Stomach (tissue), 8 donors: ENCODE measurements at regions not wholly inside any gene's neighbourhood (a gene's known extent, or its start where the extent isn't known, plus 50 kb on each side); places are given as distances from the start of the nearest gene placed in this dataset.

Source experiments
- DNase-seq, 2 donors: peaks; one replicate each; pipeline versions ENCODE4 v3.0.0 to v3.0.0-alpha.2; 2013 to 2019
- H3K27ac ChIP-seq, 5 donors: fragments of 200-600 bp in 4 of 5; sonication (generic) in 4 of 5; one replicate each; pipeline ENCODE4 v1.5.1; 2013 to 2019; ENCODE audit warnings: mild to moderate bottlenecking in 1 of 5, moderate library complexity in 1 of 5
- H3K27me3 ChIP-seq, 3 donors: fragments of 200-600 bp; sonication (generic); one replicate each; pipeline ENCODE4 v1.5.1; 2017 to 2019; ENCODE audit warnings: mixed run types in 1 of 3
- H3K36me3 ChIP-seq, 4 donors: fragments of 200-600 bp; sonication (generic); 1 replicate in 3 of 4; 2 replicates in 1 of 4; pipeline ENCODE4 v1.5.1; 2016 to 2019
- H3K4me1 ChIP-seq, 4 donors: fragments of 200-600 bp; sonication (generic); one replicate each; pipeline ENCODE4 v1.5.1; 2016 to 2019
- H3K4me3 ChIP-seq, 4 donors: fragments of 200-600 bp; sonication (generic) in 3 of 4; one replicate each; pipeline ENCODE4 v1.5.1; 2016 to 2019; ENCODE audit warnings: mild to moderate bottlenecking in 1 of 4
- H3K9me3 ChIP-seq, 4 donors: fragments of 200-600 bp; sonication (generic); one replicate each; pipeline ENCODE4 v1.5.1; 2016 to 2019
- EP300 ChIP-seq: sonication (generic); formaldehyde crosslinking; IDR thresholded peaks from one replicate; pipeline ENCODE4 v1.6.1; 2017; ENCODE audit warnings: antibody characterized with exemption
- POLR2A ChIP-seq, 4 donors: fragments of 450-650 bp; IDR thresholded peaks; one replicate each; pipeline ENCODE4 v1.6.1; 2016; ENCODE audit warnings: antibody characterized with exemption in 4 of 4, control low read depth in 2 of 4, mild to moderate bottlenecking in 1 of 4, moderate library complexity in 1 of 4
- POLR2AphosphoS5 ChIP-seq, 3 donors: sonication (generic); formaldehyde crosslinking; IDR thresholded peaks; one replicate each; pipeline ENCODE4 v1.6.1; 2016; ENCODE audit warnings: antibody characterized with exemption in 3 of 3
- WGBS, 5 donors: extraction: QIAGEN DNeasy Blood & Tissue Kit in 3 of 5; methylation state at CpG; one replicate each; pipeline versions ENCODE4 v1.1.5 to v1.1.7; 2013 to 2018; 5-methylcytosine and 5-hydroxymethylcytosine counted together
- intact Hi-C: fragments of 100-400 bp; cut with DNase I; formaldehyde crosslinking; loops from one replicate; pipeline ENCODE4 v1.15.1; 2023; ENCODE audit warnings: low total_unique reads
- TF ChIP-seq, protein P1 (sequence below), 7 experiments: fragments of 450-650 bp in 4 of 7; fragments of 200-600 bp in 3 of 7; sonication (generic) in 3 of 7; IDR thresholded peaks; one replicate each; pipeline ENCODE4 v1.5.1; 2016 to 2019; ENCODE audit warnings: antibody characterized with exemption in 7 of 7, control low read depth in 2 of 7, mild to moderate bottlenecking in 1 of 7
- donor health status: healthy with polysubstance abuse.
- donor health status: Bipolar disorder and iron deficiency.
- donor health status: healthy.

DNA sequence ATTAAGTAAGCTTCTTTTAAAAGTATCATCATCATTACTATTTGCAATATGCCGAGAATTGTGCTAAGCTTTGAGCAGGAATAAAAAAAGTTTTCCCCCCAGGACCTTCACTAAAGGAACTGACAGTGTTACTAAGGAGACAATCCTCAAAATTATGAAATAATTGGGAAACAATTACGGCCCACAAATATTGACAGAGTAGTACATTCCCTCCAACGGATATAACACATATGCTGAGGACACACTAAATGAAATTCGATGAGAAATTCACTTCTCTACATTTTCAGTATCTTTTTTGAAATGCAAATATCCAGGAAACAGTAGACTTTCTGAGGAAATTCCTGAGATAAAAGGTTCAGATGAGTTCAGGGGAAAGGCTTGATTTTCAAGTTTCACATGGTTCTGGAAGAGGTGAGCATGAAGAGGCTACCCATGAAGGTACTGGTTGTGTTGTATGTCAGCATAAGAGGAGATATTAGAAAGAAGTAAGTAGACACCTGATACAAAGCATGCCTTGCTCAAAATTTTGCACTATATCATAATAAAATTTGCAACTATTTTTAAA, 171.2 kb upstream of the NR5A2 start:
- Histone ChIP-seq H3K9me3 (no peaks in the 10 kb centered on the region), H3K36me3 (no peaks in the 10 kb centered on the region), H3K4me1 (no peaks in the 10 kb centered on the region), H3K27ac (no peak overlapping the region), H3K4me3 (no peak overlapping the region), H3K27me3 (no peaks in the 10 kb centered on the region)
- intact Hi-C loops, result no loop called here
- TF ChIP-seq POLR2A (IDR thresholded peaks at IDR 0.05) (no peak), POLR2AphosphoS5 (IDR thresholded peaks at IDR 0.05) (no peak), EP300 (no peak)
- TF ChIP-seq, protein P1, sequence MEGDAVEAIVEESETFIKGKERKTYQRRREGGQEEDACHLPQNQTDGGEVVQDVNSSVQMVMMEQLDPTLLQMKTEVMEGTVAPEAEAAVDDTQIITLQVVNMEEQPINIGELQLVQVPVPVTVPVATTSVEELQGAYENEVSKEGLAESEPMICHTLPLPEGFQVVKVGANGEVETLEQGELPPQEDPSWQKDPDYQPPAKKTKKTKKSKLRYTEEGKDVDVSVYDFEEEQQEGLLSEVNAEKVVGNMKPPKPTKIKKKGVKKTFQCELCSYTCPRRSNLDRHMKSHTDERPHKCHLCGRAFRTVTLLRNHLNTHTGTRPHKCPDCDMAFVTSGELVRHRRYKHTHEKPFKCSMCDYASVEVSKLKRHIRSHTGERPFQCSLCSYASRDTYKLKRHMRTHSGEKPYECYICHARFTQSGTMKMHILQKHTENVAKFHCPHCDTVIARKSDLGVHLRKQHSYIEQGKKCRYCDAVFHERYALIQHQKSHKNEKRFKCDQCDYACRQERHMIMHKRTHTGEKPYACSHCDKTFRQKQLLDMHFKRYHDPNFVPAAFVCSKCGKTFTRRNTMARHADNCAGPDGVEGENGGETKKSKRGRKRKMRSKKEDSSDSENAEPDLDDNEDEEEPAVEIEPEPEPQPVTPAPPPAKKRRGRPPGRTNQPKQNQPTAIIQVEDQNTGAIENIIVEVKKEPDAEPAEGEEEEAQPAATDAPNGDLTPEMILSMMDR (IDR thresholded peaks at IDR 0.05), result no peak
- WGBS, 5 donors, result 57 to 76% (median 66%) methylated on average over 4 of the region's 4 CpGs
- DNase-seq, result no peak

DNA sequence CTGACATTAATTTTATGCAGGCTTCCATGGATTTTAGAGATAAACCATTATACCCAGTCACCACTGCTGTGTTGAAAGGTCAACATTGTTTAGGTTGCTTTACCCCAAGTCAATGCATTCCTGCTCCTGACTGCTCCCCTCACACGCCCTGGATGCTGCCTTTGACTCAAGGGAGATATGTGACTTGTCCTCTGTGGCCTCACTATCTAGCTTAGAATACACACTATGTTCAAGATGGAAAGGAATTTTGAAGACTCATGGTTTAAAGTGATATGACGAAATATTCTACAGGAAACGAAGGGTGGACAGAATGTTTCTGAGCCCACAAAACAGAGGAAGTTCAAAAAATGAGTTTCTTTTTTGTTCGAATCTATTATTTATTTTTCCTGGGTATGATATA, 170.4 kb upstream of the NR5A2 start:
- DNase-seq, result no peak
- Histone ChIP-seq H3K9me3 (no peaks in the 10 kb centered on the region), H3K4me1 (no peaks in the 10 kb centered on the region), H3K27ac (peak overlapping the region in 1 of 5 donors; percentile 1), H3K4me3 (no peak overlapping the region), H3K27me3 (no peaks in the 10 kb centered on the region), H3K36me3 (no peaks in the 10 kb centered on the region)
- TF ChIP-seq, protein P1 (IDR thresholded peaks at IDR 0.05), result no peak
- TF ChIP-seq EP300 (no peak), POLR2AphosphoS5 (IDR thresholded peaks at IDR 0.05) (no peak), POLR2A (IDR thresholded peaks at IDR 0.05) (no peak)
- intact Hi-C loops, result no loop called here
- 42 to 56% (median 50%) methylated on average over 4 of the region's 4 CpGs for WGBS, 5 donors

GRCh38 chr1:199857516-199857915, 170.0 kb upstream of the NR5A2 start:
- intact Hi-C loops, result no loop called here
- TF ChIP-seq POLR2AphosphoS5 (IDR thresholded peaks at IDR 0.05) (no peak), POLR2A (IDR thresholded peaks at IDR 0.05) (no peak), EP300 (no peak)
- TF ChIP-seq, protein P1 (IDR thresholded peaks at IDR 0.05), result no peak
- peak overlapping the region in 1 of 5 donors; percentile 60 for H3K27ac ChIP-seq

DNA sequence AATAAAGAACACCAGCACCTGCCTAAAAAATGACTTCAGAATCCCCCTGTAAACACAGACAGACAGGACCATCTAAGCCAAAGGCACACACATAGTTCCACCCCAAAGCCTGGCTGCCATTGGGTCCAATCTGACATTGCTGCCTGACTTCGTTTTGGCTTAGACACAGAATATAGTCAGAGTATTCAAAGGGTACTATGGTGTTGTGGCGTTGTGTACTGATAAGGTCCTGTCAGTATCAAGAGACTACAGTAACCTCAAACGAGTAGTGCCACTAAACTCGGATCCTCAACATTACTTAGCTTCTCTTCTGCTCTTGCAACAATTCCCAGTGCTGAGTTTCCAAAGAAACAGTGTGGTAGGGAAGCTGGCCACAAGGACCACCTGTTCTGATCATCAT, 169.3 kb upstream of the NR5A2 start:
- peak overlapping the region in 1 of 5 donors; percentile 46 for H3K27ac ChIP-seq
- H3K27me3 ChIP-seq, result no peaks in the 10 kb centered on the region
- H3K4me1 ChIP-seq, result no peaks in the 10 kb centered on the region
- 56 to 71% (median 65%) methylated on average over 4 of the region's 4 CpGs for WGBS, 5 donors
- TF ChIP-seq POLR2A (IDR thresholded peaks at IDR 0.05), result no peak
- TF ChIP-seq EP300, result no peak
- no peak for TF ChIP-seq POLR2AphosphoS5 (IDR thresholded peaks at IDR 0.05)
- TF ChIP-seq, protein P1 (IDR thresholded peaks at IDR 0.05), result no peak
- intact Hi-C loops, result no loop called here
- no peaks in the 10 kb centered on the region for H3K36me3 ChIP-seq
- DNase-seq, result no peak
- no peaks in the 10 kb centered on the region for H3K9me3 ChIP-seq
- H3K4me3 ChIP-seq, result no peak overlapping the region

More at GRCh38 chr1:199857516-199857915, 170.0 kb upstream of the NR5A2 start:
- no peaks in the 10 kb centered on the region for H3K36me3 ChIP-seq
- DNase-seq, result no peak
- no peaks in the 10 kb centered on the region for H3K27me3 ChIP-seq
- 76 to 95% (median 83%) methylated on average over 1 of the region's 1 CpG for WGBS, 5 donors
- H3K4me3 ChIP-seq, result no peak overlapping the region
- H3K4me1 ChIP-seq, result no peaks in the 10 kb centered on the region
- no peaks in the 10 kb centered on the region for H3K9me3 ChIP-seq
